Body of pancreas (tissue), 4 donors: ENCODE measurements at regions not wholly inside any gene's neighbourhood (a gene's known extent, or its start where the extent isn't known, plus 50 kb on each side); places are given as distances from the start of the nearest gene placed in this dataset.

Experiments
- ATAC-seq: fragments of 150-250 bp; one replicate; pipeline ENCODE4 v1.9.1; 2016
- DNase-seq, 4 donors: peaks; one replicate each; pipeline ENCODE4 v3.0.0-alpha.2; 2019
- H3K27ac ChIP-seq, 4 donors: fragments of 200-600 bp; sonication (generic); 1 replicate in 3 of 4; 2 replicates in 1 of 4; pipeline versions ENCODE4 v1.5.1 to v1.6.1; 2016 to 2019; ENCODE audit warnings: mild to moderate bottlenecking in 1 of 4, mixed read lengths in 1 of 4, moderate library complexity in 1 of 4
- H3K27me3 ChIP-seq, 2 donors: fragments of 200-600 bp; sonication (generic); one replicate each; pipeline ENCODE4 v1.6.0; 2016; ENCODE audit warnings: mild to moderate bottlenecking in 1 of 2
- H3K36me3 ChIP-seq, 2 donors: fragments of 200-600 bp; sonication (generic); replicated peaks in 1 of 2; 2 replicates each; pipeline ENCODE4 v1.5.1; 2016; ENCODE audit warnings: low read depth in 2 of 2; ENCODE audit not compliant: insufficient read depth in 1 of 2
- H3K4me1 ChIP-seq: fragments of 200-600 bp; sonication (generic); one replicate; pipeline ENCODE4 v1.6.0; 2016
- H3K4me3 ChIP-seq, 2 donors: fragments of 200-600 bp; sonication (generic); 1 replicate in 1 of 2; 2 replicates in 1 of 2; pipeline ENCODE4 v1.5.1; 2016 to 2019
- H3K9me3 ChIP-seq, 3 donors: fragments of 200-600 bp; sonication (generic); 1 replicate in 2 of 3; 2 replicates in 1 of 3; pipeline ENCODE4 v1.5.1; 2016
- CTCF ChIP-seq, 7 experiments: fragments of 450-650 bp in 4 of 7; fragments of 200-600 bp in 3 of 7; sonication (generic) in 3 of 7; IDR thresholded peaks; one replicate each; pipeline ENCODE4 v1.5.1; 2016 to 2019; ENCODE audit warnings: antibody characterized with exemption in 7 of 7
- POLR2A ChIP-seq, 3 donors: fragments of 450-650 bp; IDR thresholded peaks; one replicate each; pipeline ENCODE4 v1.6.1; 2016; ENCODE audit warnings: antibody characterized with exemption in 3 of 3, mild to moderate bottlenecking in 2 of 3
- WGBS, 2 donors: methylation state at CpG; one replicate each; pipeline ENCODE4 v1.1.5; 2017; 5-methylcytosine and 5-hydroxymethylcytosine counted together
- intact Hi-C: fragments of 100-400 bp; cut with DNase I; formaldehyde crosslinking; loops from one replicate; pipeline ENCODE4 v1.15.1; 2023

GRCh38 chr2:16069933-16070647, 129.7 kb downstream of the MYCN start:
- intact Hi-C loops: no loop called here
- DNase-seq: no peak
- TF ChIP-seq POLR2A (IDR thresholded peaks at IDR 0.05) (no peak), CTCF (IDR thresholded peaks at IDR 0.05) (no peak)

GRCh38 chr2:16069663-16069932, 129.2 kb downstream of the MYCN start:
- TF ChIP-seq POLR2A (IDR thresholded peaks at IDR 0.05): no peak
- no peak for TF ChIP-seq CTCF (IDR thresholded peaks at IDR 0.05)
- ATAC-seq: peak; percentile 68
- no peak overlapping the region for H3K4me3 ChIP-seq
- DNase-seq: peak in 2 of 4 donors; percentile 11 to 14
- no peaks in the 10 kb centered on the region for H3K27me3 ChIP-seq
- H3K4me1 ChIP-seq: peaks cover 10% of the 10 kb centered on the region
- no peaks in the 10 kb centered on the region for H3K9me3 ChIP-seq
- WGBS, 2 donors: 30 to 46% methylated on average over 8 of the region's 8 CpGs
- H3K27ac ChIP-seq: peak overlapping the region in 3 of 4 donors; percentile 30 to 64 (median 50)
- intact Hi-C loops: no loop called here
- H3K36me3 ChIP-seq: no peaks in the 10 kb centered on the region

More at GRCh38 chr2:16069933-16070647, 129.7 kb downstream of the MYCN start:
- no peaks in the 10 kb centered on the region for H3K27me3 ChIP-seq
- H3K27ac ChIP-seq: peak overlapping the region in 3 of 4 donors; percentile 30 to 64 (median 50)
- no peaks in the 10 kb centered on the region for H3K36me3 ChIP-seq
- 56 to 60% methylated on average over 13 to 19 of the region's 19 CpGs for WGBS, 2 donors
- ATAC-seq: peak; percentile 12
- peaks cover 10% of the 10 kb centered on the region for H3K4me1 ChIP-seq
- no peak overlapping the region for H3K4me3 ChIP-seq
- no peaks in the 10 kb centered on the region for H3K9me3 ChIP-seq

GRCh38 chr2:16068552-16068940, 128.2 kb downstream of the MYCN start:
- Histone ChIP-seq H3K4me1 (peaks cover 10% of the 10 kb centered on the region), H3K36me3 (no peaks in the 10 kb centered on the region), H3K4me3 (no peak overlapping the region), H3K9me3 (no peaks in the 10 kb centered on the region), H3K27ac (no peak overlapping the region), H3K27me3 (no peaks in the 10 kb centered on the region)
- WGBS, 2 donors: 89 to 95% methylated on average over 3 of the region's 3 CpGs
- TF ChIP-seq CTCF (IDR thresholded peaks at IDR 0.05): no peak
- no peak for TF ChIP-seq POLR2A (IDR thresholded peaks at IDR 0.05)
- no peak for DNase-seq
- no peak for ATAC-seq
- intact Hi-C loops: no loop called here

GRCh38 chr2:16067866-16068551, 127.7 kb downstream of the MYCN start:
- intact Hi-C loops: no loop called here
- no peak overlapping the region for H3K27ac ChIP-seq
- no peak for TF ChIP-seq POLR2A (IDR thresholded peaks at IDR 0.05)
- no peak for TF ChIP-seq CTCF (IDR thresholded peaks at IDR 0.05)
- ATAC-seq: no peak
- WGBS, 2 donors: 68 to 77% methylated on average over 11 of the region's 11 CpGs
- DNase-seq: no peak
- no peaks in the 10 kb centered on the region for H3K27me3 ChIP-seq
- H3K4me3 ChIP-seq: no peak overlapping the region
- H3K4me1 ChIP-seq: peaks cover 10% of the 10 kb centered on the region
- no peaks in the 10 kb centered on the region for H3K36me3 ChIP-seq
- no peaks in the 10 kb centered on the region for H3K9me3 ChIP-seq

- H3K9me3 ChIP-seq: no peaks in the 10 kb centered on the region
- intact Hi-C loops: no loop called here
- ATAC-seq (no peak), DNase-seq (no peak)
- no peak overlapping the region for H3K4me3 ChIP-seq
- H3K4me1 ChIP-seq: peaks cover 10% of the 10 kb centered on the region
- WGBS, 2 donors: 69 to 75% methylated on average over 5 of the region's 5 CpGs
- no peaks in the 10 kb centered on the region for H3K27me3 ChIP-seq
- H3K36me3 ChIP-seq: no peaks in the 10 kb centered on the region
- TF ChIP-seq CTCF (IDR thresholded peaks at IDR 0.05): no peak
- no peak for TF ChIP-seq POLR2A (IDR thresholded peaks at IDR 0.05)
- H3K27ac ChIP-seq: no peak overlapping the region
Measured at GRCh38 chr2:16067444-16067843, 127.1 kb downstream of the MYCN start.
